ENCODE measurements at regions not wholly inside any gene's neighbourhood (a gene's known extent, or its start where the extent isn't known, plus 50 kb on each side); places are given as distances from the start of the nearest gene placed in this dataset.

DNA sequence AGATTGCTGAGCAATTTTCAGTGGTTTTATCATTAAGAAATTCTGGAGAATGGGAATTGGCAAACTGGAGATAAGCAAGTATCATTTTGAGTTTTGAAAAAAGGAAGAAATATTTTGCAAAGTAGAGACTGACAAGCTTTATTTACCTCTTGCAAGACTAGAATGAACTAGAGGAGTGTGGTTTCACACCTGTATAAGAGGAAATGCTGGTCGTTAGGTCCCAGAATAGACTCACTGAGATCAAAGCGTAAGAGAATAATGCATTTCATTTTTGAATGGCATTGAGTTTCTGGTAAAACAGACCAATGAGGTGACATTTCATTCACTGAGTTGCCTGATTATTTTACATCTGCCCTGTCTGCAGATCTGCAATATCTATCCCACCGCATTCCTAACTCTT lies 308.1 kb downstream of the ADGRL2 start:
- peaks cover 0 to 9% (median 0%) of the 10 kb centered on the region in 7 donors for H3K4me1 Mint-ChIP-seq

GRCh38 chr1:82106672-82107071 lies 305.9 kb downstream of the ADGRL2 start:
- Histone ChIP-seq H3K27ac (ENCODE audit: low read depth, low read length) (no peak overlapping the region), H3K9me3 (ENCODE audit: control insufficient read depth in 2 of 3, low read length in 3 of 3) (no peaks in the 10 kb centered on the region), H3K4me3 (ENCODE audit: low read length) (no peak overlapping the region), H3K27me3 (ENCODE audit: control insufficient read depth in 2 of 2, insufficient read depth in 2 of 2, low read length in 2 of 2) (no peaks in the 10 kb centered on the region), H3K4me1 (ENCODE audit: control insufficient read depth in 2 of 2, insufficient read depth in 2 of 2, low read length in 2 of 2) (no peaks in the 10 kb centered on the region), H3K36me3 (ENCODE audit: control insufficient read depth in 2 of 3, insufficient read depth in 3 of 3, low read length in 3 of 3) (no peaks in the 10 kb centered on the region)
- peaks cover 0 to 6% (median 0%) of the 10 kb centered on the region in 5 donors for H3K27me3 Mint-ChIP-seq
- no peak for DNase-seq
- CTCF ChIA-PET: no interaction called here
- H3K27ac Mint-ChIP-seq: no peak overlapping the region
- no peak overlapping the region for H3K4me3 Mint-ChIP-seq
- peaks cover 0 to 5% (median 0%) of the 10 kb centered on the region in 5 donors for H3K36me3 Mint-ChIP-seq
- H3K9me3 Mint-ChIP-seq: peaks cover 0 to 8% (median 6%) of the 10 kb centered on the region in 11 donors
- POLR2A ChIA-PET: no interaction called here
- ATAC-seq: no peak
- intact Hi-C loops (cut with micrococcal nuclease): no loop called here
- peaks cover 0 to 9% (median 0%) of the 10 kb centered on the region in 7 donors for H3K4me1 Mint-ChIP-seq

More for the DNA sequence above, 308.1 kb downstream of the ADGRL2 start:
- POLR2A ChIA-PET: no interaction called here
- Histone ChIP-seq H3K36me3 (ENCODE audit: control insufficient read depth in 2 of 3, insufficient read depth in 3 of 3, low read length in 3 of 3) (no peaks in the 10 kb centered on the region), H3K27me3 (ENCODE audit: control insufficient read depth in 2 of 2, insufficient read depth in 2 of 2, low read length in 2 of 2) (no peaks in the 10 kb centered on the region), H3K9me3 (ENCODE audit: control insufficient read depth in 2 of 3, low read length in 3 of 3) (no peaks in the 10 kb centered on the region), H3K4me1 (ENCODE audit: control insufficient read depth in 2 of 2, insufficient read depth in 2 of 2, low read length in 2 of 2) (no peaks in the 10 kb centered on the region), H3K4me3 (ENCODE audit: low read length) (no peak overlapping the region), H3K27ac (ENCODE audit: low read depth, low read length) (no peak overlapping the region)
- DNase-seq (no peak), ATAC-seq (no peak)
- H3K4me3 Mint-ChIP-seq: no peak overlapping the region
- H3K36me3 Mint-ChIP-seq: peaks cover 0 to 5% (median 0%) of the 10 kb centered on the region in 5 donors
- H3K27ac Mint-ChIP-seq: no peak overlapping the region
- peaks cover 0 to 8% (median 4%) of the 10 kb centered on the region in 11 donors for H3K9me3 Mint-ChIP-seq
- peaks cover 0 to 6% (median 0%) of the 10 kb centered on the region in 5 donors for H3K27me3 Mint-ChIP-seq
- intact Hi-C loops (cut with micrococcal nuclease): no loop called here
- CTCF ChIA-PET: no interaction called here

DNA sequence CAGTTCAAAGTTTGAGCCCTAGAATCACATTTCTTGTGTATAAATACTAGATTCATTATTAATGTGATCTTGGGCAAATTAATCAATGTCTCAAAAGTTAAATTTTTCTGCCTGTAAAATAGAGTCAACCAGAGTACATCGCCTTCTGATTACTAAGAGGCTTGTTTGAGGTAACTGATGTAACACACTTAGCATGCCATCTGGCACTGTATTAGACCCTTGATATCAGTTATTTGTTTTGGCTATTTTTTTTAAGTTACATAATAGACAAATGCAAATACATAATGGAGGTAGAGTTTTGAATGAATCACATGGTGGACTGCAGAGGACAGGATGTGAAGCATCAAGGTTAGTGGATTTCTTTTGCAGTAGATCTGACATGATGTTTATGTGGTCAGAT lies 298.4 kb downstream of the ADGRL2 start:
- Histone ChIP-seq H3K4me1 (ENCODE audit: control insufficient read depth in 2 of 2, insufficient read depth in 2 of 2, low read length in 2 of 2) (no peaks in the 10 kb centered on the region), H3K9me3 (ENCODE audit: control insufficient read depth in 2 of 3, low read length in 3 of 3) (no peaks in the 10 kb centered on the region), H3K4me3 (ENCODE audit: low read length) (no peak overlapping the region), H3K27me3 (ENCODE audit: control insufficient read depth in 2 of 2, insufficient read depth in 2 of 2, low read length in 2 of 2) (no peaks in the 10 kb centered on the region), H3K27ac (ENCODE audit: low read depth, low read length) (no peak overlapping the region), H3K36me3 (ENCODE audit: control insufficient read depth in 2 of 3, insufficient read depth in 3 of 3, low read length in 3 of 3) (no peaks in the 10 kb centered on the region)
- no peak overlapping the region for H3K4me3 Mint-ChIP-seq
- DNase-seq (no peak), ATAC-seq (no peak)
- peaks cover 0 to 11% (median 0%) of the 10 kb centered on the region in 11 donors for H3K9me3 Mint-ChIP-seq
- no peaks in the 10 kb centered on the region for H3K4me1 Mint-ChIP-seq
- H3K36me3 Mint-ChIP-seq: no peaks in the 10 kb centered on the region
- no peak overlapping the region for H3K27ac Mint-ChIP-seq
- H3K27me3 Mint-ChIP-seq: no peaks in the 10 kb centered on the region
- ChIA-PET POLR2A (no interaction called here), CTCF (no interaction called here)
- intact Hi-C loops (cut with micrococcal nuclease): no loop called here

DNA sequence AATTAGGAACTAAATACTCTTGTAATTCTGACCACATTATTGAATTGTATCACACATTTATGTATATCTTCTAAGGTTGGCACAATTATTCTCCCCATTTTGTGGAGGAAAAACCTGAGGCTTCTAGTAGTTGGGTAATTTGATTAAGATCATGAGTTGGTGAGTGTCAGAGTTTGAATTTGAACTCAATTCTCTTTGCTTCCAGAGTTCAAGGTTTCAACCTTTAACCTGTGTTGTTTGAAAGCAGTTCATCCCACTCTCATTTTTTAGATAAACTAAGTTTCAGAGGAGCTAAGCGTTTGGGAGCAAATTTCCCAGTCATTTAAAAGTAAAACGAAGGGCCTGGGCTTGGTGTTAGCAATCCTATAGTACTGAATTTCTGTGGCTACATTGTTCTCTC lies 293.4 kb downstream of the ADGRL2 start:
- H3K4me1 ChIP-seq (ENCODE audit: control insufficient read depth in 2 of 2, insufficient read depth in 2 of 2, low read length in 2 of 2): no peaks in the 10 kb centered on the region
- H3K27me3 ChIP-seq (ENCODE audit: control insufficient read depth in 2 of 2, insufficient read depth in 2 of 2, low read length in 2 of 2): no peaks in the 10 kb centered on the region
- H3K27ac Mint-ChIP-seq: no peak overlapping the region
- H3K4me1 Mint-ChIP-seq: no peaks in the 10 kb centered on the region
- H3K36me3 ChIP-seq (ENCODE audit: control insufficient read depth in 2 of 3, insufficient read depth in 3 of 3, low read length in 3 of 3): no peaks in the 10 kb centered on the region
- intact Hi-C loops (cut with micrococcal nuclease): no loop called here
- no peak overlapping the region for H3K4me3 Mint-ChIP-seq
- ATAC-seq (no peak), DNase-seq (no peak)
- no peaks in the 10 kb centered on the region for H3K36me3 Mint-ChIP-seq
- H3K9me3 Mint-ChIP-seq: peaks cover 0 to 4% (median 0%) of the 10 kb centered on the region in 11 donors
- H3K27ac ChIP-seq (ENCODE audit: low read depth, low read length): no peak overlapping the region
- H3K4me3 ChIP-seq (ENCODE audit: low read length): no peak overlapping the region
- no peaks in the 10 kb centered on the region for H3K9me3 ChIP-seq (ENCODE audit: control insufficient read depth in 2 of 3, low read length in 3 of 3)
- POLR2A ChIA-PET: no interaction called here
- CTCF ChIA-PET: no interaction called here
- no peaks in the 10 kb centered on the region for H3K27me3 Mint-ChIP-seq

GRCh38 chr1:82091729-82092128 lies 291.0 kb downstream of the ADGRL2 start:
- CTCF ChIA-PET: no interaction called here
- no peaks in the 10 kb centered on the region for H3K4me1 Mint-ChIP-seq
- Histone ChIP-seq H3K27me3 (ENCODE audit: control insufficient read depth in 2 of 2, insufficient read depth in 2 of 2, low read length in 2 of 2) (no peaks in the 10 kb centered on the region), H3K36me3 (ENCODE audit: control insufficient read depth in 2 of 3, insufficient read depth in 3 of 3, low read length in 3 of 3) (no peaks in the 10 kb centered on the region), H3K4me1 (ENCODE audit: control insufficient read depth in 2 of 2, insufficient read depth in 2 of 2, low read length in 2 of 2) (no peaks in the 10 kb centered on the region), H3K4me3 (ENCODE audit: low read length) (no peak overlapping the region), H3K9me3 (ENCODE audit: control insufficient read depth in 2 of 3, low read length in 3 of 3) (no peaks in the 10 kb centered on the region), H3K27ac (ENCODE audit: low read depth, low read length) (no peak overlapping the region)
- H3K36me3 Mint-ChIP-seq: no peaks in the 10 kb centered on the region
- no peaks in the 10 kb centered on the region for H3K27me3 Mint-ChIP-seq
- ATAC-seq (no peak), DNase-seq (no peak)
- no peak overlapping the region for H3K27ac Mint-ChIP-seq
- no peak overlapping the region for H3K4me3 Mint-ChIP-seq
- H3K9me3 Mint-ChIP-seq: peaks cover 0 to 8% (median 0%) of the 10 kb centered on the region in 11 donors
- POLR2A ChIA-PET: no interaction called here
- intact Hi-C loops (cut with micrococcal nuclease): no loop called here

DNA sequence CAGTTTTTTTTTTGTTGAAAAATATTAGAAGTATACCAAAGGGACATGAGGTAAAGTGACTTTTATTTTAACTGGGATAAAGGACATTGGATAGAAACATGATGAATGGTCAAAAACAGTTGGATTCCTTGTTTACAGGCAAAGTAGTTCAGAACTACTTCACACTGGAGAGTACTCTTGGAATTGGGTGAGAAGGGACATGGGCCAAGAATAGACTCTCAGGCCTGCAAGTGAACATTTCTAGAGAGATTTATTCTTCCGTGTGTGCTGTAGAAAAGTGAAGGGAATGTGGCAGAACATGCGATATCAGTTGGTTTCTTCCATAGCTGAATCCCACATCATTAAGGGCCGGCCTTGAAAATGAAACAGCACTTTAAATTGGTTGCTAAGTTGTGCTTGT lies 290.5 kb downstream of the ADGRL2 start:
- no peak overlapping the region for H3K27ac Mint-ChIP-seq
- Histone ChIP-seq H3K4me1 (ENCODE audit: control insufficient read depth in 2 of 2, insufficient read depth in 2 of 2, low read length in 2 of 2) (no peaks in the 10 kb centered on the region), H3K9me3 (ENCODE audit: control insufficient read depth in 2 of 3, low read length in 3 of 3) (no peaks in the 10 kb centered on the region), H3K27me3 (ENCODE audit: control insufficient read depth in 2 of 2, insufficient read depth in 2 of 2, low read length in 2 of 2) (no peaks in the 10 kb centered on the region), H3K36me3 (ENCODE audit: control insufficient read depth in 2 of 3, insufficient read depth in 3 of 3, low read length in 3 of 3) (no peaks in the 10 kb centered on the region), H3K27ac (ENCODE audit: low read depth, low read length) (no peak overlapping the region), H3K4me3 (ENCODE audit: low read length) (no peak overlapping the region)
- intact Hi-C loops (cut with micrococcal nuclease): no loop called here
- ATAC-seq (no peak), DNase-seq (no peak)
- ChIA-PET POLR2A (no interaction called here), CTCF (no interaction called here)
- H3K36me3 Mint-ChIP-seq: no peaks in the 10 kb centered on the region
- no peak overlapping the region for H3K4me3 Mint-ChIP-seq
- no peaks in the 10 kb centered on the region for H3K4me1 Mint-ChIP-seq
- peaks cover 0 to 8% (median 0%) of the 10 kb centered on the region in 11 donors for H3K9me3 Mint-ChIP-seq
- no peaks in the 10 kb centered on the region for H3K27me3 Mint-ChIP-seq

- H3K36me3 Mint-ChIP-seq: no peaks in the 10 kb centered on the region
- no peak for DNase-seq
- ChIA-PET POLR2A (no interaction called here), CTCF (no interaction called here)
- no peaks in the 10 kb centered on the region for H3K36me3 ChIP-seq (ENCODE audit: control insufficient read depth in 2 of 3, insufficient read depth in 3 of 3, low read length in 3 of 3)
- intact Hi-C loops (cut with micrococcal nuclease): no loop called here
- H3K4me1 ChIP-seq (ENCODE audit: control insufficient read depth in 2 of 2, insufficient read depth in 2 of 2, low read length in 2 of 2): no peaks in the 10 kb centered on the region
- H3K27me3 Mint-ChIP-seq: no peaks in the 10 kb centered on the region
- no peaks in the 10 kb centered on the region for H3K9me3 ChIP-seq (ENCODE audit: control insufficient read depth in 2 of 3, low read length in 3 of 3)
- H3K9me3 Mint-ChIP-seq: peaks cover 0 to 13% (median 0%) of the 10 kb centered on the region in 11 donors
- H3K4me3 Mint-ChIP-seq: no peak overlapping the region
- no peak overlapping the region for H3K27ac Mint-ChIP-seq
- H3K4me1 Mint-ChIP-seq: no peaks in the 10 kb centered on the region
- ATAC-seq: no peak
- H3K4me3 ChIP-seq (ENCODE audit: low read length): no peak overlapping the region
- H3K27ac ChIP-seq (ENCODE audit: low read depth, low read length): no peak overlapping the region
- no peaks in the 10 kb centered on the region for H3K27me3 ChIP-seq (ENCODE audit: control insufficient read depth in 2 of 2, insufficient read depth in 2 of 2, low read length in 2 of 2)
Measured at GRCh38 chr1:82090104-82090503, 289.4 kb downstream of the ADGRL2 start.
